HL-60 (cell line): ENCODE measurements at regions not wholly inside any gene's neighbourhood (a gene's known extent, or its start where the extent isn't known, plus 50 kb on each side); places are given as distances from the start of the nearest gene placed in this dataset.

Experiments
- DNase-seq, 2 experiments: peaks; one replicate each; pipeline ENCODE4 v3.0.0-alpha.2; 2010 to 2020; ENCODE audit warnings: low read depth in 1 of 2, low spot score in 1 of 2
- H3K27ac ChIP-seq: fragments of 250-450 bp; sonication (Bioruptor Pico); replicated peaks from 2 replicates; pipeline ENCODE4 v1.5.1; 2020; ENCODE audit warnings: mild to moderate bottlenecking, moderate library complexity
- H3K27me3 ChIP-seq: fragments of 250-450 bp; sonication (Bioruptor Pico); 2 replicates; pipeline ENCODE4 v1.5.1; 2021; ENCODE audit warnings: mild to moderate bottlenecking, moderate library complexity; ENCODE audit not compliant: insufficient read depth, poor library complexity, severe bottlenecking
- H3K4me3 ChIP-seq: replicated peaks from 2 replicates; pipeline ENCODE4 v1.5.1; 2011; ENCODE audit warnings: mild to moderate bottlenecking, control low read depth, low read length; ENCODE audit not compliant: insufficient read depth
- GABPA ChIP-seq: IDR thresholded peaks from 2 replicates; pipeline ENCODE4 v1.6.1; 2012; ENCODE audit warnings: low read depth
- POLR2AphosphoS5 ChIP-seq: IDR thresholded peaks from 2 replicates; pipeline ENCODE4 v1.6.1; 2012; ENCODE audit warnings: low read depth
- SPI1 ChIP-seq: IDR thresholded peaks from 2 replicates; pipeline ENCODE4 v1.6.1; 2012; ENCODE audit warnings: low read depth, mild to moderate bottlenecking, borderline replicate concordance
- TF ChIP-seq, protein P1 (sequence below): IDR thresholded peaks from one replicate; pipeline ENCODE4 v1.5.1; 2011; ENCODE audit warnings: low read length, control low read depth, inconsistent platforms; ENCODE audit not compliant: insufficient read depth
- TF ChIP-seq, protein P2 (sequence below): IDR thresholded peaks from 2 replicates; pipeline ENCODE4 v1.6.1; 2012; ENCODE audit warnings: low read depth; ENCODE audit not compliant: insufficient replicate concordance

DNA sequence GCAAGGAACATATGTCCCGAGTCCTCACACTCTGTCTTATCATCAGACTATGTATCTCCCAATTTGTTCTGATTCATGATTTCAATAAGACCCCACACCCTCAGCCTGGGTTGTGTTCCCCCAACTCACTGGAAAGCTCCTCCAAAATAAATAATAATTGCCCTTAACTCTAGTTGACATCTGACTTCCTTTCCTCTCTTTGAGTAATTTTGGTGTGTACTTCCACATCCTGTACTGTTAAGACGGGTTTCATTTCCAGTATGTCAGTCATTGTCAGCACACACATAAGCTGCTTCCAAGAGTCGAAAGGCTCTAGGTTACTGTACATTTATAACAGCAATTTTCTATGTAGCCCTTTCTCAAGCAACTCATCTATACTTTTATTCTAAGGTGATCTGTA, 52.2 kb upstream of the C1QTNF7 start:
- H3K4me3 ChIP-seq, result no peak overlapping the region
- DNase-seq, result no peak
- H3K27me3 ChIP-seq, result no peaks in the 10 kb centered on the region
- H3K27ac ChIP-seq, result no peak overlapping the region
- TF ChIP-seq, protein P1, sequence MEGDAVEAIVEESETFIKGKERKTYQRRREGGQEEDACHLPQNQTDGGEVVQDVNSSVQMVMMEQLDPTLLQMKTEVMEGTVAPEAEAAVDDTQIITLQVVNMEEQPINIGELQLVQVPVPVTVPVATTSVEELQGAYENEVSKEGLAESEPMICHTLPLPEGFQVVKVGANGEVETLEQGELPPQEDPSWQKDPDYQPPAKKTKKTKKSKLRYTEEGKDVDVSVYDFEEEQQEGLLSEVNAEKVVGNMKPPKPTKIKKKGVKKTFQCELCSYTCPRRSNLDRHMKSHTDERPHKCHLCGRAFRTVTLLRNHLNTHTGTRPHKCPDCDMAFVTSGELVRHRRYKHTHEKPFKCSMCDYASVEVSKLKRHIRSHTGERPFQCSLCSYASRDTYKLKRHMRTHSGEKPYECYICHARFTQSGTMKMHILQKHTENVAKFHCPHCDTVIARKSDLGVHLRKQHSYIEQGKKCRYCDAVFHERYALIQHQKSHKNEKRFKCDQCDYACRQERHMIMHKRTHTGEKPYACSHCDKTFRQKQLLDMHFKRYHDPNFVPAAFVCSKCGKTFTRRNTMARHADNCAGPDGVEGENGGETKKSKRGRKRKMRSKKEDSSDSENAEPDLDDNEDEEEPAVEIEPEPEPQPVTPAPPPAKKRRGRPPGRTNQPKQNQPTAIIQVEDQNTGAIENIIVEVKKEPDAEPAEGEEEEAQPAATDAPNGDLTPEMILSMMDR, result no peak
- TF ChIP-seq, protein P2, sequence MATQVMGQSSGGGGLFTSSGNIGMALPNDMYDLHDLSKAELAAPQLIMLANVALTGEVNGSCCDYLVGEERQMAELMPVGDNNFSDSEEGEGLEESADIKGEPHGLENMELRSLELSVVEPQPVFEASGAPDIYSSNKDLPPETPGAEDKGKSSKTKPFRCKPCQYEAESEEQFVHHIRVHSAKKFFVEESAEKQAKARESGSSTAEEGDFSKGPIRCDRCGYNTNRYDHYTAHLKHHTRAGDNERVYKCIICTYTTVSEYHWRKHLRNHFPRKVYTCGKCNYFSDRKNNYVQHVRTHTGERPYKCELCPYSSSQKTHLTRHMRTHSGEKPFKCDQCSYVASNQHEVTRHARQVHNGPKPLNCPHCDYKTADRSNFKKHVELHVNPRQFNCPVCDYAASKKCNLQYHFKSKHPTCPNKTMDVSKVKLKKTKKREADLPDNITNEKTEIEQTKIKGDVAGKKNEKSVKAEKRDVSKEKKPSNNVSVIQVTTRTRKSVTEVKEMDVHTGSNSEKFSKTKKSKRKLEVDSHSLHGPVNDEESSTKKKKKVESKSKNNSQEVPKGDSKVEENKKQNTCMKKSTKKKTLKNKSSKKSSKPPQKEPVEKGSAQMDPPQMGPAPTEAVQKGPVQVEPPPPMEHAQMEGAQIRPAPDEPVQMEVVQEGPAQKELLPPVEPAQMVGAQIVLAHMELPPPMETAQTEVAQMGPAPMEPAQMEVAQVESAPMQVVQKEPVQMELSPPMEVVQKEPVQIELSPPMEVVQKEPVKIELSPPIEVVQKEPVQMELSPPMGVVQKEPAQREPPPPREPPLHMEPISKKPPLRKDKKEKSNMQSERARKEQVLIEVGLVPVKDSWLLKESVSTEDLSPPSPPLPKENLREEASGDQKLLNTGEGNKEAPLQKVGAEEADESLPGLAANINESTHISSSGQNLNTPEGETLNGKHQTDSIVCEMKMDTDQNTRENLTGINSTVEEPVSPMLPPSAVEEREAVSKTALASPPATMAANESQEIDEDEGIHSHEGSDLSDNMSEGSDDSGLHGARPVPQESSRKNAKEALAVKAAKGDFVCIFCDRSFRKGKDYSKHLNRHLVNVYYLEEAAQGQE, result no peak
- no peak for TF ChIP-seq SPI1
- TF ChIP-seq GABPA, result no peak
- no peak for TF ChIP-seq POLR2AphosphoS5

DNA sequence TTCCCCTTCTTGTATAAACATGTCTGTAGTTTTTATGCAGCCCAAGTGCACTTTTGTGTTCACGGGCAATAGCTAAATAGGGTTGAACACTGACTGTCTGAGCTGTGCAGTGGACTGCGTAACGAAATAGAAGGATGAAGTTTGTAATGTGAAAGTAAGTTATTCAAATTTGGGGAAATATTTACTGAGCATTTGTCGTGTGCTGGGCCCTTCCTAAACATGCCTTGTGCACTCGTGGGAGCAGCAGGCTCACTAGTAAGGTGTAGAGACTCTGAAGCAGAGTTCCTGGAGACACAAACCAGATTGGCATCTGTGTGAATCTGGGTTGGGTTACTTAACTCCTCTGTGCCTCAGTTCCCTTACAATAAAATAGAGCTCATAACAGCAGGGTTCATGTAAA, 51.7 kb upstream of the C1QTNF7 start:
- H3K4me3 ChIP-seq, result no peak overlapping the region
- no peaks in the 10 kb centered on the region for H3K27me3 ChIP-seq
- no peak for TF ChIP-seq SPI1
- DNase-seq, result no peak
- H3K27ac ChIP-seq, result no peak overlapping the region

DNA sequence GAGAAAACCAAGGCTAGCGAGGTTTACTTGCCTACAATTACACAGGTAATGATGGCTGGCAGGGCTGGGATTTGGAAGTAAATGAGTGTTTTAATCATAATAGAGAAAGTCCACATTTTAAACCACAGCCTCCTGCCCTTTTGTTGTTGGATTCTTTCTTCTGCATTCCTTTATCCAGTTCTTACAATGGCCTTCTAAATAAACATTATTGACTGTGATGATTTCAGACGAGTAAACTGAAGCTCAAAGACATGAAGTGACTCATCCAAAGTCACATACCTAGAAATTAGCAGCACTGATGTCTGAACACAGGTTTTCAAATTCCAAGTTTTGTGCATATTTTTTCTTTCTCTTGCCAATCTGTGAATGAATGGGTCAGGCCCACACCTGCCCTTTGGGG, 51.2 kb upstream of the C1QTNF7 start:
- no peak overlapping the region for H3K4me3 ChIP-seq
- no peak for DNase-seq
- TF ChIP-seq POLR2AphosphoS5 (no peak), GABPA (no peak), SPI1 (no peak)
- TF ChIP-seq, protein P1, result no peak
- TF ChIP-seq, protein P2, result no peak
- no peaks in the 10 kb centered on the region for H3K27me3 ChIP-seq
- H3K27ac ChIP-seq, result no peak overlapping the region
